ENCODE measurements at regions not wholly inside any gene's neighbourhood (a gene's known extent, or its start where the extent isn't known, plus 50 kb on each side); places are given as distances from the start of the nearest gene placed in this dataset.

DNA sequence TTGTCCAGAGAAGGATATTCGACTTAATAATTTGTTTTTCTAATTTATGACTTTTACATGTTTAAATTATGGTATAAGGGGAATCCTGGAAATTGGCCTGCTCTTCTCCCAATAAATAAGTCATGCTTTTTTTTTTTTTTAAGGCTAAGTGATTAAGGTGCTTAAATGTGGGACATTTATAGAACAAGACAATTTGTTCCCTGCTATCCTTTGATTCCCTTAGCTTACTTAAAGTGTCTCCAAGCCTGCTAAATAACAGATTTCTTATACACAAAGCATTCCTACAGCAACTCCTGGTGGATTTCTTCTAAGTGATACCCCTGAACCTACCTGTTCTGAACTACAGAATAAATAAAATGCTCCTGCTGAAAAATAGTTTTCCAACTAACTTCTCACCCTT is 233.0 kb upstream of the UGT8 start:
- DNase-seq (ENCODE audit: low read depth) = no peak

DNA sequence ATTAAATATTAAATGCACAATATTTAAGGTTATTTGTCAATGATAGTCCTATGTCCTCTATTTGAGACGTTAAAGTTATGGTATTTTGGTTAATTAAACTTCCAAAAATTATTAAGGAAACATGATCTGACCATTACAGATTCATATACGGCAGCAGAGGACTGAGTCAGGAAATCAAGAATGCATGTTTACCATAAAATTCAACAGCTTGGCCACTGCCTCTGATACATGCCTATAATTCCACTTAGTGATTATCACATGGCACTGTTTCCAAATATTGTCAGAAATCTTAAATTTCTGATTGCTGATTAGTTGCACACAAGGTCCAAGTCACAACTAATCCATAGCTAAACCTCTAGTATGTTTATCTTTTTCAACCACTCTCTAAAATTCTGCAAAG is 232.2 kb upstream of the UGT8 start:
- no peak for DNase-seq (ENCODE audit: low read depth)

DNA sequence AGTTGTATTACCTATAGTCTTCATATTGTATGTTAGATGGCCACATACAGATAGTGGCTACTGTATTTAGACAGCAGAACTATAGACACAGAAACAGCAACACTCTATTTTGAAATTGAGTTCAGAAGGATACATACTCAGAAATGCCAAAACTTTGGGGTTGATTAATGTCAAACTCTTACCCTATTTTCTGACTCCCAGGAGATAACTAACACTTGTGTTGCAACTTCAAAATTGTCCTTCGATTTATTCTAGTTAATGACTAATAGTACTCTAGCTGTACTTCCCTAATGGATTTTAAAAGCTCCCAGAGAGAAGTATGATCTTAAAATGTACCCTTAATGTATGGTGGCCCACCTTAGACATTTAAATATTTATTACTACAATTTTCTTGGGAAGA is 229.9 kb upstream of the UGT8 start:
- DNase-seq (ENCODE audit: low read depth) = no peak

DNA sequence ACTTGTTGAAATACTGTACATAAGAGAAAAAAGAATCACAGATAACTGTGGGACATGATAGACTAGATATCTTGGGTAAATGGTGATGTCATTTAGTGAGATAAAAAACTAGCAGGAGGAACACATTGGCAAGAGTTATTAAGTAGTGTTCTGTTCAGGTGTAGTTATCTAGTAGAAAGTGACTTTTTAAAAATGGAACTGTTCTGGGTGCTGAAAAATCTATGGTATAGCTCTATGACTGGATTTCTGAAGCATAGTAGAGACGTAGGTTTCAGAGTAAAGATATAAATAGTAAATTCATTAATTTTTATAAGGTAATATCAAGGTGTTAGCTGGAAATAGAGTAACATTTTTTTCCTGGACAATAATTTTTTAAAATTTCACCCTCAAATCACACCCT is 225.1 kb upstream of the UGT8 start:
- DNase-seq (ENCODE audit: low read depth) = no peak

DNA sequence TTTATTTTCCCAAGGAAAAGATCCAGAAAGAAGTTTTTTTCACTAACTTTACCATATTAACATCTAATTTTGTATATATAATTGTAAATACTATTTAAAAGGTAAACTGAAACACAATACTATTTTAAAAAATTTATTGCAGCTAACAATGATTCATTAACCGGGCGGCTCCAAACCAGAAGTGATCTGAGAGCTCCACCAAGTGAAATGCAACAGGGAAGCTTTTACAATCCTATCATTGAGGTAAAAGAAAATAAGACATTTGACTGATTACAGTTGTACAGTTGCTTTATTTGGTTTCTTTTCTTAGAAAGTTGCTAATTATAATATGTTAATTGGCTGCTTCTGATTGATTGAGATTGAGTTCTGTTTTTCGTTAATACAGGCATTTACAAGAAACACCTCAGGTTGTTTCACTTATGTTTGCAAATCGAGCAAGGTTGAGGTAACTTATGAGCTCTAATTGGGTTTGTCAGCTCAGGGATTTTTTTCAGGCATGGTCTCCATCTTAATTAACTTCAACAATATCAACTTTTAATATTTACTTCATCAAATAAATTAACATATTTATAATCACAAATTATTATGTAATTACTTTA is 220.2 kb upstream of the UGT8 start:
- no peak for DNase-seq (ENCODE audit: low read depth)

DNA sequence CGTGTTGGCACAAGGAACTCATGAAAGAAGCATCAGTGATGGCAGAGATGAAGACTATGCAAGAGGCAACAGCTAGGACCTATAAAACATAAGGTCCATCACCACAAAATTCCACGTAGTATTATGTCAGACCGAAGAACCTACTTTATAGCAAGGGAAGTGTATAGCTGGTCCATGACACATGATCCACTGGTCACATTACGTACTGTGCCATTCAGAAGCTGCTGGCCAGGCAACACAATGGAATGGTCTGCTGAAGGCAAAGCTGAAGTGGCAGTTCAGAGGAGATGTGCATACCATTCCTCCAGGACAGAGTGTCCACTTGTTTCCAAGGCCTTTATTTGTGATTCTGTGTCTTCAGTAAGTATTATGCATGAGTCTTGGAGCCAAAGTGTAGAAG is 215.5 kb upstream of the UGT8 start:
- DNase-seq (ENCODE audit: low read depth) = no peak

DNA sequence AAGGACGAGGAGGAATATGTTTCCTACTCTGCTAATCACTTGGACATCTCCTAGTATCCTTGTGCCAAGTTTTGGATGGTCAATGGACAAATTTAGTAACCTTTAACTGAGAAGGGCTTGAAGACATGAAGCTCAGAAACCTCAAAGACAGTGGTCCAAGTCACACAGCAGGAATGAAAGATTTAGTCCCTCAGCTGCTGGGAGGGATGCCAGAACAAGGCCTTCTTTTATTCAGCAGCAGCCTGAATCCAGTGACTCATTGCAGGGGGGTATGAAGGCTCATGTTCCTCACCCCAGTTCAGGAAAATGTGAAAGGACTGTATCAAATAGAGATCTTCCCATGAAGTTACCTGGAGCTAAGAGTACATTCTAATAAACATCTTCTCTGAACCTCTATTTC is 214.9 kb upstream of the UGT8 start:
- DNase-seq (ENCODE audit: low read depth) = no peak

DNA sequence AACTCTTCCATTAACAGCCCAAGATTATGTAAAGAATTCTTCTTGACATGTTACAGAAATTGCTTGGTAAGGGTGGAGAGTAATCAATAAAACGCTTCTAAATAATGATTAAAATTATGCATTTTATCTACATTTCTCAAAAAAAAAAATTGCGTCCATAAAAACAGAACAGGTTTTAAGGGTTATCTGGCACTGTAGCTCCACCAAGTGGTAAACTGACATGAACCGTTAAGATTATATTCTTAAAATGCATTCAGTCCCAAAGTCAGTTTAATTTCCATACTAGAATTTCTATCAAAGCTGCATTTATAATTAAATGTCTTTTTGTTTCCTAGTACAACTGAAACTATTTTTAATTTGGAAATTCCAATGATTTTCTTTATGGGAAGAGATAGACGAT is 214.0 kb upstream of the UGT8 start:
- no peak for DNase-seq (ENCODE audit: low read depth)

DNA sequence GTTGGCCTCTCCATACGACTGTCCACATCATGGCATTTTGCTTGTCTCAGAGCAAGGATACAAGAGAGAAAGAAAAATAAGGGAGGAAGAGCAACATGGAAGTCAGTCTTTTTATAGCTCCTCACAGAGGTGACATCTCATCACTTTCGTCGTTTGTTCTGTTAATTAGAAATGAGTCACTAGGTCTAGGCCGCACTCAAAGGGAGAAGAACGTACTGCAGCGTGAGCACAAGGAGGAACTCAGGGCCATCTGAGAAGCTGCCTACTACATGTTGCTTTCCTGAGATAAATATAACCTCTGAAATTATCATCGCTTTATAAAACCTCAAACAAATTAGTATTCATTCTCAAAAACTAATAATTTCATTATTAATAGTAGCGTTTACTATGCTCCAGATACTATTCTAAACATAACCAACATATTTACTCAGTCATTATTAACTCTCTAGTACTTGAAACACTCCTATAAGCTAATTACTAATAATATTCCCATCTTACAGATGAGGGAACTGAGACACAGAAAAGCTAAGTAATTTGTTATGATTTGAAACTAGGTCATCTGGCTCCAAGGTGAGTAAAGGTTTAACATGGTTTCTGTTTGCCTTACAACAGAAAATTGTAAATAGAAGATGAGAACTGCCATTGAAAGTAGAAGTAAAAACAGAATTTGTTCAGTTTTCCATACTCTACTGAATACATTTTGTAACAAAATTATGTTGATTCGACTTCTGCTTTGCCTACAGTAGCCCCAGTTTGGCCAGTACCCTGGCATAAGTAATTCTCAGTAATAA is 213.2 kb upstream of the UGT8 start:
- DNase-seq (ENCODE audit: low read depth) = no peak

DNA sequence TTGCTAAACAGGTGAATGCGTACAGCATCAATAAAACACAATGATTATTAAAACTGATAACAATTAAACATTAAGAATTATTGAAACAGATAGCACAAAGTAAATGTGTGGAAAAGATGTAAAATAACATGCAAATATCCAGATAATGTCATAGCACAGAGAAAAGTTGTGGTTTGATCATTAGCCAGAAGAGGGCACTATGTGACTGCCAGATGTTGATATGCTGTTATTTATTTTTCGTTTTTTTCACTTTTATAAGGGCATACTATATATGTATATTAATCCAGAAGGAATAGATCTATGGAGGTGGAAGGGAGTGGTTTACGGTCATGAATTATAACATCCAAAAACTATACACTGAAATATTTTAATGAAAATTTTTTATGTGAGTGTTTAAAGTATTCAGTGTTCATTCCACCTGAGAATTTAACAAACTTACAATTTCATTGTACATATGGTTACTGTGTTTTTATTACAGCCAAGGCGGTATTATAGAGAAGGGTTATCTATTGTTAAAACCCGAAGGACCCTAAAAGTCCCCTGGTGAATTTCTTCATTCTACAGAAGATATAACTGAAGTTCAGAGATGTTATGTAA is 211.9 kb upstream of the UGT8 start:
- DNase-seq (ENCODE audit: low read depth) = no peak

DNA sequence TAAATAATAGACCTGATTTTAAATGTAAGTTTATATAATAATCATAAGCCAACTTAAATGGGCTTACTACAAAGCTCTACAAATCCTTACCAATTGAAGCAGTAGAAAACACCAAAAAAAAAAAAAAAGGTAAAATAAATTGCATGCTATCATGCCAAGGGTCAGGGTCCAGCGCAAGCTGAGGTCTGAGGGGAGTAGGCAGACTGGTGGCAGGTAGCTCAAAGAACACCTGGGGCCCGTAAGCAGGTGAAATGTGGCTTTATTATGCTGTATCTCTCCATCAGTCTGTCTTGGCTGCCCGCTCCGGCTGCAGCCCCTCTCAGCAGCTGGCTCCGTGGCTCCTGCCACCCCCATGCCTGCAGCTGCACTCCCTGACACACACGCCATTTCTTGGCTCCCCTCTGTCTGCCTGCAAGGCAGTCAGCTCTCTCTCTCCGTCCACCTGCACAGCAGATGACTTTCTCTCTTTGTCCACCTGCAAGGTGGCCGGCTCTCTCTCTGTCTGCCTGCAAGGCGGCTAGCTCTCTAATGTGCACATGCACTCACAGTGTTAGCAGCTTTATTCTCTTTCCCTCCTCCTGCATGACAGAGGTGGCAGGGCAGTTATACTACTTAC is 209.4 kb upstream of the UGT8 start:
- DNase-seq (ENCODE audit: low read depth) = no peak

DNA sequence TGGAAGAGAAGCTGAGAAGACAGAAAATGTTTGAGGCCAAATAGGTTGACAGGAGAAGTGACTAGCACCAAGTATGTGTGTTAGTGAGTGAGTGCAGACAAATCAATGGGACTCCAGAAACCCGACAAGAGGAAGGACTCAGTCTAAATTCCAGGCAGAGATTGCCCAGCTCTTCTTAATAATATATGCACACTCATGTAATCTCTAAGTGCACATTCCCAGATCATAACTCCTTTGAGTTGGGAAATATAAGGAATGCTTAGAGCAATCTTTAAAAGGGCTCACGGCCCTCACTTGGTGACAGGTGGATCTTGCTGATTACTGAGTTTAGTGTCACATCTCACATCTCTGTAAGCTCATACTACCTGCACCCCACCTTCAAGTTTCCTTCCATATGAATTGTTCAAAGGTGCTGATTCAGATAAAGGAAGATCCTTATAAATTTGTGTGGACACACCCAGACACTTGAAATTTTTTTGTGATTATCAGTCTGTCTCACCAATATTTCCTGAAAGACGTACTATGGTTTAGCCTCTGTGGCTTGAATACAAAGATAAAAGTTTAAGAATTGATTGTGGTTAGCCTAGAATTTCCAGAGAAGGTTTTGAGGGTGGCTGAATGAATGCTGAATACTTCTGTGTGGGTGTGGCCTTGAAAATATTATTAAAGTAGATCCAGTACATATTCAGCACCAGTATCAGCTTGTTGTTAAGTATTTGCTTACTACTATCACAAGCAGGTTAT is 205.1 kb upstream of the UGT8 start:
- DNase-seq (ENCODE audit: low read depth) = no peak

DNA sequence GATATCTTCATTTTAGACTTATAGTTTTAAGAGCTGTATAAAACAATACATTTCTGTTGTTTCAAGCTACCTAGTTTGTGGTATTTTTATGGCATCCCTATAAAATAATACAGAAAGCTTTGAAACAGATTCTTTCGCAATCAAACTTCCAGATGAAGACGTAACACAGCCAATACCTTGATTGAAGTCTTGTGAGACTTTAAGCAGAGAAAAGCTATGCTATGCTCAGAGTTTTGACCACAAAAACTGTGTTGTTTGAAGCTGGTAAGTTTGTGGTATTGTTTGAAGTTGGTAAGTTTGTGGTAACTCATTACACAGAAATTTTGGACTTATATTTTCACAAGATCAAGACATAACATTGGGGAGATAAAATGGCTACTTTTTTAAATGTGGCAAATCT is 201.8 kb upstream of the UGT8 start:
- DNase-seq (ENCODE audit: low read depth) = no peak

DNA sequence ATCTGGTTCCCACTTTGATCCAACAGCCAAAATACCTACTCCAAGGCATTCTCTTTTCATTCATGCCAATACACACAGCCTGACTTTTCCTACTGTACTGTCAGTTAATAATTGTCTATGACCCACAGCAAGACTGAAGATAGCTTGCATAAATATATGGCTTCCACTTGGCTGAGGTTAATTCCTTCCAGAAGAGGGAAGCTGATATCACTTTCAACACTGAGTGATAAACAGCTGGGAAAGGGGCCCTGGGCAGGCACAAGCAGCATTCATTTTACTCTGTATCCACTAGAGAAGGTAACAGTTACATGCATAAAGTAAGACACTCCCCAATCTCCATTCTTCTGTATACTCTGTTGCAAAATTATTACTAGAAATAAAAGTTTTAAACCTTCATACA is 200.2 kb upstream of the UGT8 start:
- no peak for DNase-seq (ENCODE audit: low read depth)

DNA sequence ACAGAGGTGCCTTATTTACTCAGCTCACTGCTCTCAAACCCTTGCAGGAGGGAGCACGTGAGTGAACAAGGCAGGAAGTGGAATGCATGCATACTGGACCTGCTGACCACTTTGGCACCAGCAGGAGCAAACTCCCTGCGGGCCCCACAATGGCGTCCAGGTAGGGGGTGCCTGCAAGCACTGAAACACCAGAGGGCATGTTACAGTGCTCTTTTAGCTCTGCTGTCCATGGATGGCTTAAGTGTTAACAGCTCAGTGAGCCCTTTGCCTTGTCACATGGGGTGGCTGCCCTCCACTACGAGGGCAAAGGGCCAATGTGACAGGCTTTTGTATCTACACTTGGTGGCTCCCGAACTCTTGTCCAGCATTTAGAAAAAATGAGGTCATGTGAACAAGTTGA is 199.5 kb upstream of the UGT8 start:
- DNase-seq (ENCODE audit: low read depth) = no peak

DNA sequence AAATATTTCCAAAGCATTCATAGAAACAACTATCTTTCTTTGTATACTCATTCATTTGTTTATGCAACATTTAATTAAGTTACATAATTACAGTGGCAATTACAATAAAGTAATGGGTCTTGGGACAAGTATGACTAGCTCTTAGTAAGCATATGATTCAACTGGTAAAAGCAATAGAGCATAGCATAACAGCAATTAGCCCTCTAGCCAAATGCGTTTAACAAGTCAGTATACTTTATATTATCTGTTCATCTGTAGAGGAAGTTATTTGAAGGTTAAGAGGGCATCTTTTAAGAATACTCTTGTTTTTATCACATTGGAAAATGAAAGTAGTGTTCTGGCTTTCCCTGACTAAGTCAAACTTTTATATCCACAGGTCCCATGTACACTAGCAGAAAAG is 198.1 kb upstream of the UGT8 start:
- no peak for DNase-seq (ENCODE audit: low read depth)

DNA sequence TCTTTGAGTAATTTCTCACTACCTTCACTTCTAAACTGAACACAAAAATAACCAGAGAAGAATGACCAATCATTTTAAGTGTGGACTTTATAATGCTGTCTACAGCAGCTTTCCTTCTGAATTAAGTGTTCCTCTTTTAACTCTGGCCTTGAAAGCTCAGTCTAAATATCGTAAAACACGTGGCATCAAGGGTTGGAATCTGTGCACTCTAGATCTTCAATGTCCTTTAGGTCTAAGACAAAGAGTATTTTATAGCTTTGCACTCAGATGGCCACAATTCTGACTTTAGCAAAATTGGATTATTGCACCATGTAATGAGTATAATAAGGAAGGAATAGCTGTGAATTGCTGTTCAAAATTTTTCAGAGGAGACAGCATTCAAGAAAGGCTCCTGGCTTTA is 197.1 kb upstream of the UGT8 start:
- DNase-seq (ENCODE audit: low read depth) = no peak

DNA sequence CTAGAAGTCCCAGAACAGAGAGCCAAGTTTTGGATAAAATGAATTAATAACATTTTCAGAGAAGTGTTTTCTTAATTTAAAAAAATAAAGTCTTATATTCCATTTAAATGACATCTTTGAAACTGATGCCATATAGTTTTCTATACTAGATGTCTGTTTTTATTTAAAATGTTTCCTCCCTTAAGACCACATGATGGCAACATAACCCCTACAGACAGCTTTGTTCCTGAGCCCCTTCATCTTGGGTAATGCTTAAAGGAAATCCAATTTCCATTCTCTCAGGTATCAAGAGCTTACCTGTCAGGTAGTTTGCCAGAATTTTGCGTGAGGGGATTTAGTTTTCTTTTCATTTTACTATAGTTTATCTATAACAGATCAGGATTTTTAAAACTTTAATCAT is 181.4 kb upstream of the UGT8 start:
- no peak for DNase-seq (ENCODE audit: low read depth)

DNA sequence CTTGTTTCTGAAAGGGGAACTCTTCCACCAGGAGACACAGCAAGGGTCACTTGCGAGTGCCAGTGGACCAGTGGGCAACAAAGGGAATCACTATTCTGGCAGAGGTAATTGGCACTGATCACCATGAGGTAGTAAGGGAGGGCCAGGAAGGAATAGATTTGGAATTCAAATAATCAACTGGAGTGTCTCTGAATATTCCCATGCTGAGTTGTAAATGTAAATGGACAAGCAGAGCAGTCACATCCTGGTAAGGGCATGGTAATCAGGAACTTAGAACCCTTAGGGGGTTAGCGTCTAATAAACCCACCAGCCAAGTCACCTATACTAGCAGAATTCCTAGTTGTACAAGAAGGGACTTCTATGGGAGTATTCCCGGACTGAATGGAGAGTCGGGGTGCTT is 178.5 kb upstream of the UGT8 start:
- DNase-seq (ENCODE audit: low read depth) = no peak

DNA sequence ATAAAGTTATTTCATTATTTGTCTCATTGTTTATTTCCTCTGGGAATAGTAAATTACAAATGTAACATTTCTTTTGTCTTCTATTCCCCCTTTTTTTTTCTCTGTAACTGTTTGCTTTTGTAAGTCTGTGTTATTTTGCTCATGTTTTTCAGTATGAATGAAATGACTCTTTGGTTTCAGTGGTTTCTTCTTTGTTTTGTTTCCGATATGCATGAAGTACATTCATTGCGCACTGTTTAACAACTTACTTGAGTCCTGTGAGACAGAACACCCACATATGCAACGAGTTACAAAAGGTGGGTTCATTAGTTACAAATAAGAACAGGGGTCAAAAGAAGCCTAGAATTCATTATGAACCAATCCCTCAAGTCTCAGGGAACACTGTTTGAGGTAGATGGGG is 175.0 kb upstream of the UGT8 start:
- DNase-seq (ENCODE audit: low read depth) = no peak

DNA sequence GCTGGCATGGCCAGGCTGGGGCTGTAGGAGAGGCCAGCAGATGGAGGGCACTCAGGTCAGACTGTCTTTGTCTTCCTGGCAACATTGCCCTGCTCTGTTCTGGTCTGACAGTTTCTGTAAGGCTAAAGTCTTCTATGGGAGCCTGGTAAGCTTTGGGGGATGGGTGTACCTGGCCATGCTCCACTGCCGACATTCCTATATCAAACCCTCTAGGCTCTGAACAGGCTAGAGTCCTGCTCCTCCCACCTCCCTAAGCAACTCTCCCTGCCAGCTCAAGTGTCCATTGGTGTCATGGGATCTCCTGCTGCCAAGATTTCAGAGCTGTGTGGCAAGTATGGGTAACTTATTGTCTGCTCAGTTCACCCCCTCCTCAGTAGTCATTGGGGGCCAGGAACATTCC is 163.5 kb upstream of the UGT8 start:
- DNase-seq (ENCODE audit: low read depth) = no peak

DNA sequence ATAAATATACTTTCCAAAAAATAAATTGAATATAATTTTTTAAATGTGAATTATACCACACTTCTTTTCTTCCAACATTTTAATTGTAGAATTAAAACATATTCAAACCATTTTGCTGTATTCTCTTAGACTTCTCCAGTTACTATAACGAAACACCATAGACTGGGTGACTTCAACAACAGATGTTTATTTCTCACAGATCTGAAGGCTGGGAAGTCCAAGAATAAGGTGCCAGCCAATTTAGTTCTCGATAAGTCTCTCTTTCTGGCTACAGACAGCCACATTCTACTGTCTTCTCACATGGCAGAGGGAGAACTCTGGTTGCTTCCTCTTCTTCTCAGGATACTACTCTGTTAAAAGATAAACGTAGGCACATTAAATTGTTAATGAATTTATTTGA is 155.8 kb upstream of the UGT8 start:
- no peak for DNase-seq (ENCODE audit: low read depth)

DNA sequence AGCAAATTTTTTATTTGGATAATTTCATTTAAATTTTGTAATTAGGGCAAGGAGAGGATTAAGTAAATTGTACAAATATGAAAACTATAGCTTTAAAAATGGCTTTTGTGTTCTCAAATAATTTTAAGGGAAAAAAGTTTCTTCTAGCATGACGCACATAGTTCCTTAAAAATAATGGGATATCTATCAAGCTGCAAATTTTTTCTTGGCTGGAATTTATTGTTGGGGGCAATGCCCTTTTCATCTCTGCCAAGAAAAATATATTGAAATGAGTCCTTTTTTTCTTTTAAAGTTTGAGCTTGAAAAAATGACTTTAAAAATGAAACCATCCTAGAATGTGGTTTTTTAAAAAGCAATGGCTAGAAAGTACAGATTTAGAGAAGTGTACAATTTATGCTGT is 154.4 kb upstream of the UGT8 start:
- DNase-seq (ENCODE audit: low read depth) = no peak

All from stimulated activated CD8-positive, alpha-beta memory T cell treated with anti-CD3 and anti-CD28 coated beads, Interleukin-15, amount 100 ng/mL, for 1 hour (primary cell).